ENCODE measurements at regions not wholly inside any gene's neighbourhood (a gene's known extent, or its start where the extent isn't known, plus 50 kb on each side); places are given as distances from the start of the nearest gene placed in this dataset.
"Not testable (repeated sequence)": the region's sequence is repeated elsewhere in the genome, so short reads cannot be mapped to it uniquely, and the experiment has no call there.

DNA sequence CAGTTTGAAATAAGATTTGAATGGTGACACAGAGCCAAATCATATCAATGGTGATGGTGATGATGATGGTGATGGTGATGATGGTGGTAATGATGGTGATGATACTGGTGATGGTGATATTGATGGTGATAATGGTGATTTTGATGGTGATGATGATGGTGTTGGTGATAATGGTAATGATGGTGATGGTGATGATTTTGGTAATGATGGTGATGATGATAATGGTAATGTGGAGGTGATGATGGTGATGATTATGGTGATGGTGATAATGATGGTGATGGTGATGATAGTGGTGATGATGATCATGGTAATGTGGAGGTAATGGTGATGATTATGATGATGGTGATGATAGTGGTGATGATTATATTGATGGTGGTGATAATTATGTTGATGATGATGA is 311.9 kb upstream of the SFSWAP start:
- no peak for DNase-seq (ENCODE audit: low read depth)
- TF ChIP-seq, protein P1, sequence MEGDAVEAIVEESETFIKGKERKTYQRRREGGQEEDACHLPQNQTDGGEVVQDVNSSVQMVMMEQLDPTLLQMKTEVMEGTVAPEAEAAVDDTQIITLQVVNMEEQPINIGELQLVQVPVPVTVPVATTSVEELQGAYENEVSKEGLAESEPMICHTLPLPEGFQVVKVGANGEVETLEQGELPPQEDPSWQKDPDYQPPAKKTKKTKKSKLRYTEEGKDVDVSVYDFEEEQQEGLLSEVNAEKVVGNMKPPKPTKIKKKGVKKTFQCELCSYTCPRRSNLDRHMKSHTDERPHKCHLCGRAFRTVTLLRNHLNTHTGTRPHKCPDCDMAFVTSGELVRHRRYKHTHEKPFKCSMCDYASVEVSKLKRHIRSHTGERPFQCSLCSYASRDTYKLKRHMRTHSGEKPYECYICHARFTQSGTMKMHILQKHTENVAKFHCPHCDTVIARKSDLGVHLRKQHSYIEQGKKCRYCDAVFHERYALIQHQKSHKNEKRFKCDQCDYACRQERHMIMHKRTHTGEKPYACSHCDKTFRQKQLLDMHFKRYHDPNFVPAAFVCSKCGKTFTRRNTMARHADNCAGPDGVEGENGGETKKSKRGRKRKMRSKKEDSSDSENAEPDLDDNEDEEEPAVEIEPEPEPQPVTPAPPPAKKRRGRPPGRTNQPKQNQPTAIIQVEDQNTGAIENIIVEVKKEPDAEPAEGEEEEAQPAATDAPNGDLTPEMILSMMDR (conservative IDR thresholded peaks at IDR 0.05; ENCODE audit: low read length), result no peak
- no peak overlapping the region for H3K4me3 ChIP-seq (ENCODE audit: low read length)

DNA sequence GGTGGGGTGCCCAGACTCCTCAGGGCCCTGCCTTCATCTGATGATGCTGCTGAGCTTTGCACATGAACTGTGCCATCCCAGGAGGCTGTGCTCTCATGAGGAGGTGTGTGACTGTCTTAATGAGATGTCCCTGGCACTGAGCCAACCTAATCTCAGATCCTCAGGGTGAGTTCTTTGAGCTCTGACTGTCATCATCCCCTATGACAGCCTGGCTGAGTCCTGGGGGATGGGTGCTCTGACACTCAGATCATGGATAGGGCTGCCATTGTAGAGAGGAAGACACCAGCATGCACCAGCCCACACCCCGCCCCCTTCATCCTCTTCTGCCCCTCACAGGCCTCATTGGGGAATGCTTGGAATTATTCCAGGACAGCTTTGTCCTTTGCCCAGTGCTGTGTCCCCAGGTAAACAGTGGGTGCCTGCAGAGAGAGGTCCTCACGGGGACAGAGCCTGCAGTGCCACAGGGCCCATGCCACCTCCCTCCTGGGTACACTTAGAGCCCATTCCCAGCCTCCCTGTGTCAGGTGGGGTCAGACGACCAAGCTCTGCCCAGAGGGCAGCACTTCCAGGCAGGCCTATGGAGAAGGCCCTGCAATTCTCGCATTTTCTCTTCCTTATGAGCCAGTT is 310.1 kb upstream of the SFSWAP start:
- H3K4me3 ChIP-seq (ENCODE audit: low read length); DNase-seq (ENCODE audit: low read depth): not testable (repeated sequence)

DNA sequence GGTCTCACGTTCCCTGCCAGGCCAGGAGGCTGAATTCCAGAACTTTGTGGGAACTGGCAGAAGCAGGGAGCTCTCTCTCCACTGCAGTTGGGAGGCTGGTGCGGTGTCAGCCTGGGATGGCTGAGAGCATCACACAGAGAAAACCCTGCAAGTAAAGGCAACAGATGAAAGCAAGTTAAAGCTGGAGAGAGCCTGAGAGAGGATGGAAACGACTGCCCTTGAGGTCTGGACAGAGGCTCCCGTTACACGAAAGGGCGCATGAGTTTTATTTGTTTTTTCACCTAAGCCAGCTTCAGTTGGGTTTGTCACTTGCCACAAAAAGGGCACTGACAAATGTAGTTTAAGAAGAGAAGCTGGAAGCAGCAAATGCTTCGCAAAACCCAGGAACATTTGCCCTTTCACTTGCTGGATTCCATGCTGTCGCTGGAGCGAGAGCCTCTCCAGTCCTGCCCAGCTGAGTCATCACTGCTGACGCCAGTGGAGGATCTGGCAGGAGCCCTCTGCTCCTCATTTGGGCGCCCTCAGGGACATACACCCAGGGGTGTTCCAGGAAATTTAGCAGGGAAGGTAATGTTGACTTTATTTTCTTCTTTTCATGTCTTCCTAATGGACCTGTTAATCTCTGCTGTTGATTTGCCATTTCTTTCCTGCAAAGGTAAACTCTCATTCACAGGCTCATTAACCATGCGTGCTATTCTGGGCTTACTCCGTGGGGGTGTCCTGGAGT is 308.8 kb upstream of the SFSWAP start:
- DNase-seq (ENCODE audit: low read depth); H3K4me3 ChIP-seq (ENCODE audit: low read length): not testable (repeated sequence)

DNA sequence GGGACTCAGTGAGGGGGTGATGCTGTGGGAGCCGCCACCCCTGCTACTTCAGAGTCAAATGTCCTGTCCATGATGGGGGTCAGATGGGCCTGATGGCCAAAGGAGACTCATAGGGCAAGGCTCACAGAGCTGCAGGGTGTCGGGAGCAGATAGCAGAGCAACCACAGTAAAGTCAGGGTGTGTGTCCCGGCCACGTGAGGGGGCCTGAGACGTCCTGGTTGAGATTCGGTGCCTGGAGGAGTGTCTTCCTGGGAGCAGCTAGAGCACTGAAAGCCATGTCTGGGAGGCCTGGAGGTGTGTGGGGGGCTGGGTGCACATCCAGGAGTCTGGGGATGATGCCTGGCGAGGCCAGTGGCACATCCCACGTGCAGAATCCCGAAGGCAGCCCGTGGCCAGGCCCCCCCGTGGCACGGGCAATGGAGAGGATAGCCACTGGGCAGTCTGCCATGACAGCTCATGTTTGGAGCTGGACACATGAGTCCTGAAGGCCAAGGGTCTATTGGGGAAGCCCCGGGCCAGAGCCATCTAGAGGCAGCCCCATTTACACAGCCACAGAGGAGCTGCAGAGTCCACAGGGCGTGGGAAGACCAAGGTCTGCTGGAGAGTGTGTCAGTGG is 308.0 kb upstream of the SFSWAP start:
- DNase-seq (ENCODE audit: low read depth), result no peak
- TF ChIP-seq, protein P1 (conservative IDR thresholded peaks at IDR 0.05; ENCODE audit: low read length), result no peak
- no peak overlapping the region for H3K4me3 ChIP-seq (ENCODE audit: low read length)

DNA sequence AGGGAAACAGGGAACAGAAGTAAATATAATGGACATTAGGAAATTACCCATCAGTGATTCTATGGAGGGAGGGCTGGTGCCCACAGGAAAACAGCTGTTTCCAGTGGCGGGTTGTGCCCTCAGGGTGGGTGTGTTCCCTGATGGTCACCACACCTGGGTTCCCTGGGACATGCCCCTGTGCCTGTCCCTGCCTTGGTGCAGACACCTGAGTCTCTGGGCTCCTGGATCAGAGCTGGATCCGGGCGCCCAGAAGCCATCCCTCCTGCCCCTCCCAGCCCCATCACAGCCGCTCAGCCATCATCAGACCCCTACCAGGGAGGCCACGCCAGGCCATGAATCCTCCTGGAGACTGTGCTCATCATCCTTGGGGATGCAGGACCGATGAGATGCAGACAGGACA is 307.2 kb upstream of the SFSWAP start:
- TF ChIP-seq, protein P1 (conservative IDR thresholded peaks at IDR 0.05; ENCODE audit: low read length), result no peak
- no peak for DNase-seq (ENCODE audit: low read depth)
- H3K4me3 ChIP-seq (ENCODE audit: low read length), result no peak overlapping the region

DNA sequence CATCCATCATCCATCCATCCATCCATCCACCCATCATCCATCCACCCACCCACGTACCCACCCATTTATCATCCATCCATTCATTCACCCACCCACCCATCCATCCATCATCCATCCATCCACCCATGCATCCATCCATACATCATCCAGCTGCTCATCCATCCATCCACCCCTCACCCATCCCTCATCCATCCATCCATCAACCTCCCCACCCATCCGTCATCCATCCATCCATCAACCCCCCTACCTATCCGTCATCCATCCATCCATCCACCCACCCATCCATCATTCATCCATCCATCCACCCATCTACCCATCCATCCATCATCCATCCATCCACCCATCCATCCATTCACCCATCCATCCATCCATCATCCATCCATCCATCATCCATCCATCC is 306.2 kb upstream of the SFSWAP start:
- DNase-seq (ENCODE audit: low read depth), result no peak
- TF ChIP-seq, protein P1 (conservative IDR thresholded peaks at IDR 0.05; ENCODE audit: low read length), result no peak
- no peak overlapping the region for H3K4me3 ChIP-seq (ENCODE audit: low read length)

DNA sequence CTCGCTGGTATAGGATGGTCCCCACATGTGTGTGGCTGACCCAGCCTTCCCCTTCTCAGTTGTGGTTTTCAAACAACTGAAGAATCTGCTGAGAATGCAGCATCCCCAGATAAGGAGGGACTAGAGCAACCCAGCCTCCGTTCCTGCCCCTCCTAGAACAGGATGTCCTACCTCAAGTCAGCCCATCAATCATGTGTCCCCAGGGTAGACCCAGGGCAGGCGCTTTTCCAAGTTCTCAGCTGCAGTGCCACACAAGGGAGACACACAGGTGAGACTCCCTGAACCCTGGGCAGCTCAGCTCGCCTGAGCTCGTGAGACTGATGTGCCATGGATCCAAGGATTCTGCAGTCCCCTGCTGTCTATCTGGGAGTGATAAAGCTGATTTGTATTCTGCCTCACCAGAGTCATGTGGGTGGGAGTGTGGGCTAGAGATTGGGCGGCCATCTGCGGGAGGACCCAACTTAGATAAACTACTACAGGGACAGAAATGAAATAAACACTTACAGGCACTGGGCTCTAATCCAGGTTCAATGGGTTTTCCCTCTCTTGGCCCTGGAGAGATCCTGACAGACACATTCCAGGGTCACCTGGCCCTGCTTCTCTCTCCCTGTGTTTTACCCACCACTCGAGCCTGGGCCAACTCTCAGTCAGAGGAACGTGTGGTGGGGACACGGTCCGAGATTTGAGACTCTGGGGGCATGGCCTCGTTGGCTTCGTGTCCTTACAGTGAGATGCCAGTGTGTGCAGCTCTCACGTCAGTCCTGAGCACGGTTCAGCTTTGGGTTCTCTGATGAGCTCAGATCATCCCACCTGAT is 303.5 kb upstream of the SFSWAP start:
- H3K4me3 ChIP-seq (ENCODE audit: low read length), result no peak overlapping the region
- TF ChIP-seq, protein P1 (conservative IDR thresholded peaks at IDR 0.05; ENCODE audit: low read length), result no peak
- no peak for DNase-seq (ENCODE audit: low read depth)

Measured in AG10803 (cell line).